Urinary bladder (tissue), 3 donors: ENCODE measurements at regions not wholly inside any gene's neighbourhood (a gene's known extent, or its start where the extent isn't known, plus 50 kb on each side); places are given as distances from the start of the nearest gene placed in this dataset.
"Not testable (repeated sequence)": the region's sequence is repeated elsewhere in the genome, so short reads cannot be mapped to it uniquely, and the experiment has no call there.

Source experiments
- DNase-seq: peaks from one replicate; pipeline ENCODE4 v3.0.0-alpha.2; 2015; ENCODE audit errors: extremely low spot score
- H3K27ac ChIP-seq: one replicate; pipeline ENCODE4 v1.5.1; 2013; ENCODE audit warnings: low read depth, mild to moderate bottlenecking, moderate library complexity
- H3K36me3 ChIP-seq: one replicate; pipeline ENCODE4 v1.6.1; 2013; ENCODE audit warnings: mild to moderate bottlenecking, moderate library complexity; ENCODE audit not compliant: insufficient read depth
- H3K4me1 ChIP-seq: one replicate; pipeline ENCODE4 v1.6.1; 2013; ENCODE audit warnings: mild to moderate bottlenecking, moderate library complexity; ENCODE audit not compliant: insufficient read depth
- H3K4me3 ChIP-seq: one replicate; pipeline ENCODE4 v1.5.1; 2013; ENCODE audit warnings: low read depth, low read length
- WGBS: extraction: QIAGEN DNeasy Blood & Tissue Kit; methylation state at CpG from one replicate; pipeline ENCODE4 v1.1.7; 2013; 5-methylcytosine and 5-hydroxymethylcytosine counted together
- donor health status: healthy with polysubstance abuse.
- donor health status: healthy.

DNA sequence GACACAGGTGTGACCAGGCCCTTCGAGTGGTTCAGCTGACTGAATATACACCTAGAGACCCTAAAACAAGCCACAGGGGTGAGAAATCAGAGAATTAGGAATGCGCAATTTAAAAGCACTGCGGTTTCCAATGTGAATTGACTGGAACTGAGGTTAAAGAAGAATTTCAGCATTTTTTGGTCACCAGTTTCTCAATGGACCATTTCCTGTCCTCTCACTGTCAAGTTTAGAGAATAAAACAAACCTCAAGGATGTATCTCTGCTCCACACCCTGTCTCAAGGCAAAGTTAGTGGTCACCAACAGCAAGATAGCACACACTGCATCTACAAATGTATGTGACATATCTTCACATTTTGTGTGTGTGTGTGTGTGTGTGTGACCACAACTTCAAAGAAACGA lies 143.8 kb upstream of the MAP3K1 start:
- Histone ChIP-seq H3K4me1 (no peaks in the 10 kb centered on the region), H3K36me3 (no peaks in the 10 kb centered on the region), H3K27ac (no peak overlapping the region), H3K4me3 (no peak overlapping the region)
- DNase-seq: no peak
- WGBS: 86% methylated on average over 4 of the region's 4 CpGs

DNA sequence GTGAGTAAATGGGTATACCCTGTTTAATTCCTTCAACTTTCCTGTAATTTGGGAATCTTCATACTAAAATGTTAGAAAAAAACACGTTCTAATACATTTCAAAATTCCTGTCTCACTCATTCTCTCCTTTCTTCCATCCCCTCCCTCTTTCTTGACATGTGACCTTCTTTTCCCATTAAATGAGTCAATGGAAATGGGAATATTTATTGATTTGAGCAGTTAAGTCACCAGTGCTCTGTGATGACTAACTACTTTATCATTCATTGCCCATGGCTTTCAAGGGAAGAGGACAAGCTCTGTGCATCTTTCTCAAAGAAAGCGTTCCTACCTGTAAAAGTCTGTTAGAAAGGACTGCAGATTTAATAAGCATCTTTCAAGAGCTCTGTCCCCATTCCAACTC lies 144.4 kb upstream of the MAP3K1 start:
- Histone ChIP-seq H3K36me3 (no peaks in the 10 kb centered on the region), H3K27ac (no peak overlapping the region), H3K4me1 (no peaks in the 10 kb centered on the region), H3K4me3 (no peak overlapping the region)
- no peak for DNase-seq
- 95% methylated on average over 2 of the region's 2 CpGs for WGBS

DNA sequence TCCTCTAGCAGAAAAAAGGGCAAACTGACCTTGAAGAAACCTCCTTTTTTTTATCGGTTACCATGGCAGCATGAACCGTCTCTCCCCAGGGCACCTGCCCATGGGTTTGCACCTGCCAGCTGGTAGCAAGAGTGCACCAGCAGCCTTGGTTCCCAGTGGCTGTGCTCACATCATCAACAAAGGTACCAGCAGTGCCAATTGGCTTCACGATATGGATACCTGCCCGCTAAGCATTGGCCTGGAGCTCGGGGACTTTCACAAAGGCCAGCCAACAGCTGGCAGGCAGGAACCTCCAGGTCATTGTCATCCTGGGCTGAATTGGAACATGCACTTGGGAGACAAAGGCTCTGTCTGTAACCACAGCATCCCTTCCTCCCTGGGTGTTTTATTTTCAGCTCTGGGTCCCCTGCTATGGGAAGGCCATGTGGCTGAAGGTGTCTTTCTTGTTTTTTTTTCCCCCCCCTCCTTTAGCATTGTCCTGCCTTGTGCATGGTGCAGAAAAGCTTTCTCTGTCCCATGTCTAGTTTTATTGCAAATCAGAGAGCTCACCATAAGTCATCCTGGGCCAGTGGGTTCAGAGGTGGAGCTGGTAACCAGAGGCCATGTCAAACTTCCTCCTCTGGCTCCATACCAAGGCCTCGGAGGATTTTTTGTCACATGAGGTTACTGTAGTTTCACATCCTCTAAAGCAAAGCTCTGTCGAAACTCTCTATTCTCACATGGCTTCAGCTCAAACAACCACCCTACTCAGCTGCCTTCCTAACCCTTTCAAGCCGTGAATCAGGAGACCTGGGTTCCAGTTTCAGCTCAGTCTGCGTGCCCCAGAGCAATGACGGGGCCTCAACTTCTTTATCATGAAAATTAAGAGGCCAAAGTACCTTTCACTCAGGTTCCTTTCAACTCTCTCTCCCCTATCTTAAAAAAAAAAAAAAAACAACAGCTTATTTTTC lies 145.5 kb upstream of the MAP3K1 start:
- no peaks in the 10 kb centered on the region for H3K36me3 ChIP-seq
- no peak for DNase-seq
- WGBS: 68% methylated on average over 10 of the region's 10 CpGs
- no peak overlapping the region for H3K4me3 ChIP-seq
- no peaks in the 10 kb centered on the region for H3K4me1 ChIP-seq
- no peak overlapping the region for H3K27ac ChIP-seq

DNA sequence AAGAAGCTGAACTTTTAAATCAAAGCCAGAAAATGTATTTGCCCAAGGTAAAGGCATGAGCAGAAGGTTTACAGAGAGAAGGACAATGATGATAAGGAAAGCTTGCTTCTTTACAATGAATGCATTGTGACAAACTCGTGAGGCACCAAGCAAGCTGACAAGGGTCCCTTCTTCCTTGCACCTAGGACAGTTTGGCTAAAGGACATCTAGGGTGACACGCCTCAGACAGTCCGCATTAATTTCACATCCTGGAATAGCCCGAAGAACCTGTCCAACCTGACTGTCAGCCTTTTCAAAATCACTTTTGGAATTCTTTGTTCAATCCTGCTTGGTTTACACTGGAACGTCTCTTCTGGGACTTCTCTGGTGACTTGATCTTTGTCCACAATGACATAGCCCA lies 146.4 kb upstream of the MAP3K1 start:
- WGBS: 69% methylated on average over 5 of the region's 5 CpGs
- H3K4me3 ChIP-seq: no peak overlapping the region
- H3K36me3 ChIP-seq: no peaks in the 10 kb centered on the region
- DNase-seq: no peak
- H3K27ac ChIP-seq: no peak overlapping the region
- no peaks in the 10 kb centered on the region for H3K4me1 ChIP-seq

DNA sequence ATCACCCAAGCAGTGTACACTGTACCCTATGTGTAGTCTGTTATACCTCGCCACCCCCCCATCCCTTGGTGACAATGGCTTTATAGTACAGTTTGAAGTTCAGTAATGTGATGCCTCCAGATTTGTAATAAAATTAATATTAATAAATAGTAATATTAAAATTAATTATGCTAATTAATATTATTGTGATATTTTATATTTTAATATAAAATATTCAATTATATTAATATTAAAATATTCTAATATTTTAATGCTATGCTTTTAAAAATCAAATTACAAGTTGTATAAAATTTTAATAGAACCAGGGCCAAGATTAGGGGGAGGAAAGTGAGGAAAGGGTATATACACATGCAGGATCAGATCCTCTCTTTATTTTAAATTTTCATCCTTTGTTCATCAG lies 147.7 kb upstream of the MAP3K1 start:
- Histone ChIP-seq H3K27ac (no peak overlapping the region), H3K4me3 (no peak overlapping the region), H3K4me1 (no peaks in the 10 kb centered on the region), H3K36me3 (no peaks in the 10 kb centered on the region)
- 99% methylated on average over 1 of the region's 1 CpG for WGBS
- no peak for DNase-seq

DNA sequence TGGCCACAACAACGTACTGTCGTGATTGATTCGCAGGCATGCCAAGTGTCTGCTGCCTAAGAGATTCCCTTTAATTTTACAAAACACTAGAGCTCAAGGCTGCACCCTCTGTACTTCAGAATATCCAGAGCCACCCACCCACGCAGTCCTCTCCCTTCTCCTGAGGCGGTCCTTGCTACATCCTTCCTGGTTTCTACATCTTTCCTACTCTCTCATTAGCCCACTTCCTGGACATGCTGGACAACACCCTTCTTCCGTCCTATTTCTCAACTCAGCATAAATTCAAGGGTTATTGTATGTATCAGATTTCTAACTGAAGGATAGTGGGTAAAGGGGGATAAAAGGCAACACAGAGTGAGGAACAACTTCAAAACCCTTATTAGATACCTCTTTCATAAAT lies 148.4 kb upstream of the MAP3K1 start:
- Histone ChIP-seq H3K4me1 (no peaks in the 10 kb centered on the region), H3K4me3 (no peak overlapping the region), H3K27ac (no peak overlapping the region), H3K36me3 (no peaks in the 10 kb centered on the region)
- no peak for DNase-seq
- WGBS: 89% methylated on average over 6 of the region's 6 CpGs

DNA sequence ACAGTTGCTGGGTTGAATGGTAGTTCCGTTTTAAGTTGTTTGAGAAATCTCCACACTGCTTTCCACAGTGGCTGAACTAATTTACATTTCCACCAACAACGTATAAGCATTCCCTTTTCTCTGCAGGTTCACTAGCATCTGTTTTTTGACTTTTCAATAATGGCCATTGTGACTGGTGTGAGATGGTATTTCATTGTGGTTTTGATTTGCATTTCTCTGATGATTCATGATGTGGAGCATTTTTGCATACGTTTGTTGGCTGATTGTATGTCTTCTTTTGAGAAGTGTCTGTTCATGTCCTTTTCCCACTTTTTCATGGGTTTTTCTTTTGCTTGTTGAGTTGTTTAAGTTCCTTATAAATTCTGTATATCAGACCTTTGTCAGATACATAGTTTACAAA lies 150.2 kb upstream of the MAP3K1 start:
- H3K4me3 ChIP-seq, H3K36me3 ChIP-seq, H3K27ac ChIP-seq, H3K4me1 ChIP-seq, DNase-seq: not testable (repeated sequence)
- WGBS: 77% methylated on average over 3 of the region's 3 CpGs

DNA sequence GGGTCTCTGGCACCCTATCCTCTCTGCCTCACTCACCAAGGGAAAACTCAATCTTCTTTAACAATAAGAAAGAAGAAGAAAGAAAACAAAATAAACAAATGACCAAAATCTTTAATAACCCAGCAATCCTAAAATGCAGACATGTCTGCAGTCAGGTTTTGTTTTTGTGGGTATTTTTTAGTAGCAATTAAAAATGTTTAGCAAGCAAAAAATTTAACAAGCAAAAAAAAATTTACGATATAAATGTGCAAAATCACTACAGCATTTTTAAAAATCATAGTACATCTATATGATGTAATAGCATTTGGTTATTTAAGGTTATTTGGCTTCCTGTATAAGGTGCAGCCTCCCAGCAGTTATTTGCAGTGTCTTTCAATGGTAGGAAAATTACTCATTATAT lies 151.3 kb upstream of the MAP3K1 start:
- Histone ChIP-seq H3K27ac (no peak overlapping the region), H3K36me3 (no peaks in the 10 kb centered on the region), H3K4me3 (no peak overlapping the region), H3K4me1 (no peaks in the 10 kb centered on the region)
- DNase-seq: no peak
- 89% methylated on average over 1 of the region's 1 CpG for WGBS

DNA sequence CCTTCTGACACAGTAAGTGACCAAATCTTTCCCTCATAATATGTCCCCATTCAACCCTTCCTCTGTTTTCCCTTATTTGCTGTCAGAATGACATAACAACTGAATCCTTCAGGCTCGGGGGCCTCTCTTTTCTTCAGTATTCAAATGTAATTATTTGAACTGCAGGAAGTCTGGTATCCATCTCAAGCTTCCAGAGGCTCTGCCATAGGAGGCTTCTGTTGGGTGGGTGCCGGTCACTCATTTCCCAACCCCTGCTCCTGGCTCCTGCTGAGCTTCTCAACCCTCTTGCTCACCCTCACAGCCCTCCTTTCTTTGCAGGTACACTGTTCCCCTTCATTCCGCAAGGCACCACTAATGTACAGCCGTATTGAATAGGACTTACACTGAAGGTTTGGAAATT lies 151.8 kb upstream of the MAP3K1 start:
- Histone ChIP-seq H3K4me1 (no peaks in the 10 kb centered on the region), H3K36me3 (no peaks in the 10 kb centered on the region), H3K27ac (no peak overlapping the region), H3K4me3 (no peak overlapping the region)
- DNase-seq: no peak
- WGBS: 88% methylated on average over 4 of the region's 4 CpGs

DNA sequence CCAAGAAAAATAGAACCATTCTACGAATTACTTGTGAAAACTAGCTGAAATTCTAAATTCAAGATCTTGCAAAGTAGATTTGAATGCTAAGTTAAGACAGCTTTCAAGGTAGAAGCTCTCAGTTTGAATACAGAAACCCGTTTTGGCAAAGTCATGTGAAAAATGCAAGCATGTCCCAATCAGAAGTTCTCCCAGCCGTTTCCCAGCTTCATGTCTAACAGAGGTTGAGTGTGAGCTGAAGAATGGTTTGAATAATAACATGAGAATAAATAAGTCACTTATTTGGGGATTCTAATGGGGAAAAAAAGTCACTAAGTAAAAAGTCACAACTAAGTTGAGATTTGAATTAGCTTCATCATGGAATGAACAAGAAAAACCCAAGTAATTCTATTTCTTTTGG lies 152.5 kb upstream of the MAP3K1 start:
- Histone ChIP-seq H3K4me1 (no peaks in the 10 kb centered on the region), H3K36me3 (no peaks in the 10 kb centered on the region), H3K27ac (no peak overlapping the region), H3K4me3 (no peak overlapping the region)
- 69% methylated on average over 3 of the region's 3 CpGs for WGBS
- DNase-seq: no peak

DNA sequence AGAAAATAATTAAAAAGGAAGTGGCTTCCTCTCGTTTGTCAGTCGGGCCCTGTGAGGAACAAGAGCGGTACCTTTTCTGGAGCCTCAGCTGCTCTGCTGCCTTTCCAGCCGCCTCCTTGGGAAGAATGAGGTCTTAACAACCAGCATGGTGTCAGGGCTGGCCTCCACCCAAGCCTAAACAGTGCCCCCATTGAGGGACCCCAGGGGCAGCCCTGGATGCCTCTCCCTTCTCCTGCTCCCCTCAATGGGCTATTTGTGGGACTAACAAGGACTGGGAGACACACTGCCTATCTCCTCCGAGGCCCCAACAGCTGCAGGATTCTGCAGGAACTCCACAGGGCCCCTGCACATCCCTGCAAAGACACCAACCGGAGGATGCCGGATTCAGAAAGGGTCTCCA lies 155.4 kb upstream of the MAP3K1 start:
- WGBS: 91% methylated on average over 7 of the region's 7 CpGs
- no peak for DNase-seq
- no peaks in the 10 kb centered on the region for H3K4me1 ChIP-seq
- H3K27ac ChIP-seq: no peak overlapping the region
- no peak overlapping the region for H3K4me3 ChIP-seq
- no peaks in the 10 kb centered on the region for H3K36me3 ChIP-seq

DNA sequence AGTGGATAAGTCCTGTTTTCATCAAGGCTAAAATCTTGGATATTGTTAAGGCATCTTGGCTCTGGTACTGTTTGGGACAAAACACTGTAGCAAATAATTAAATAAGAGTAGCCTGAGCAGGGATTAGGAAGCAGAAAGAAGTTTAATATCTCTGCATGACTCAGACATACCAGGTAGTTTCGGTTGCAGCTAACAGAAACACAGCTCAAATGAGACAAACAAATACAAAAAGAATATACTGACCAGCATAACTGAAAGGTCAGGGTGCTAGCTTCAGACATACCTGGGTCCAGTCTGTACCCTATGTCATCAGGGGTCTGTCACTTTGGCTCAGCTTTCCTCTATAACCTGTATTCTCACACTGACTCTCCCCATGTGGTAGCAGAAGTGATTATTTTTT lies 156.4 kb upstream of the MAP3K1 start:
- Histone ChIP-seq H3K36me3 (no peaks in the 10 kb centered on the region), H3K4me3 (no peak overlapping the region), H3K27ac (no peak overlapping the region), H3K4me1 (no peaks in the 10 kb centered on the region)
- DNase-seq: no peak
- WGBS: 60% methylated on average over 1 of the region's 1 CpG

DNA sequence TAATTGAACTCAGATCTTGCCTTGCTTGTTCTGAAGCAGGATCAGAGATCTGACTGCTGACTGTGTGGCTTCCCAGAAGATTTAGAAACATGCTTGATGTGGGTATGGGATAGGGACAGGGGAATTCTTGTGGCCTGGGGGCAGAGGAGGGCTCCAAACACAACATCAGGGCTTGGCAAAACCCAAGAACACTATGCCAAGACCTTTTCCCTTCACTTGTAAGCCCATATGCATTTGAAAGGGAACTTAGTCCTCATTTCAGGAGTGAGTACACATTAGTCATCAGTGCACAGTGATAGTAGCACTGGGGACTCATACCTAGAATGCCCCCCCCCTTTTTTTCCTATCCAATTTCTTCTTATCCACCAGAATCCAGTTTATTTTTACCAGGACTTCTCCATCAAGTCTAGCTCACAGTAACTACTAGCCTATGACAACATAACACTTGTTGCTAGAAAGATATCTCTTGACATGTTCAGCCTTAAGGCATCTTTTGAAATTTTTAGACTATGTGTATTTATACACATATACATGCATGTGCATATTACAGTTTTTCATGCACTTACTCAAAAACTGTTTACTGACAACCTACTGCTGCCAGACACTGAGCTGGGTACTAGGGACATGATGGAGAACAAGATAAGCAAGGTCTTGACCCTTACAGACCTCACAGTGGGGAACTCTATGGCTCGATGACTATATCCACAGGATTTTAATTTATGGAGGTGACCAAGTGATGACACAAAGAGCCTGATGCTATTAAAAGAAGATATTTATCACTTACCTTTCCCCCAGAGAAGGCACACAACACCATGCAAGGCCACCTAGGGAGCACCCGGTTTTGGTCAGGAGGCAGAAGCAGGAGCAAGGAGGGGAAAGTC lies 158.3 kb upstream of the MAP3K1 start:
- Histone ChIP-seq H3K4me1 (no peaks in the 10 kb centered on the region), H3K36me3 (no peaks in the 10 kb centered on the region), H3K4me3 (no peak overlapping the region), H3K27ac (no peak overlapping the region)
- DNase-seq: no peak
- 74% methylated on average over 2 of the region's 2 CpGs for WGBS

DNA sequence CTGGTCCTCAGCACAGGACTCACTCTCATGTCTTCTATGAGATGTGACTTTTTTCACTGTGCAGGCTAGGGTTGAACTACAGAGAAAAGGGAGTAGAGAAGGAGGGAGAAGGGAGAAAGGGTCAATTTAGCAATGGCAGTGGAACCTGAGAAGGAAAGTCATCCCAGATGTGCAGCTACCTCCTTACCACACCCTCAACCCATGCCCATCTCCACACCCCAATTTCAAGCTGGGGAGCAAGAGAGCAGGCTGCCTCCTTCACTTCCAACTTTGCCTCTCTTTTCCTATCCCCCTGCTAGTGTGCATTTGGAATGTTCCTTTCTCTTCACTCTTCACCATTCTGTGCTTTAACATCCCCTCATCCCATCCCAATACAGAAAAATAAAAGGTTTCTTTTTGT lies 163.5 kb upstream of the MAP3K1 start:
- no peak overlapping the region for H3K27ac ChIP-seq
- no peak for DNase-seq
- no peak overlapping the region for H3K4me3 ChIP-seq
- no peaks in the 10 kb centered on the region for H3K36me3 ChIP-seq
- no peaks in the 10 kb centered on the region for H3K4me1 ChIP-seq
